ENCODE measurements at regions not wholly inside any gene's neighbourhood (a gene's known extent, or its start where the extent isn't known, plus 50 kb on each side); places are given as distances from the start of the nearest gene placed in this dataset.

DNA sequence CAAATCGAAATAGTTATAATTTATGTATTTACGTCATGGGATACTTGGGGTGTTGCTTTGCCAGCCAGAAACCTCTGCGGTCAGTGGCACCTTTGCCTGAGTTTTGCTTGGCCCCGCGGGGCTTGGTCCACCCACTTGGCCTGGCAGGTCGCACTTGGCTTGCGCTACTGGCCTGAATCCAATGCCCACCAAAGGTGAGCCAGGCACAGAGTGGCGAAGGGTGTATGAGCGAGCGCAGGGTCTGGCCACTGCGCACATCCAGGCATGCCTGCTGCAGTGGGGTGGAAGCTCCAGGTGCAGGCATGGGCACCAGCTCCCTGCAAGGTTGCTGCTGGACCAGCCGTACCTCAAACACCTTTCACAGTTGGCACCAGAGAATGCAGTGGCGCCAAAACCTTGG, 714.6 kb downstream of the CDH9 start:
- in situ Hi-C loops (cut with MboI; ENCODE audit: low pct_unique_long_range_greater_than_20kb, low sequenced_read_pairs) = no loop called here
- DNase-seq = no peak

- DNase-seq = no peak
- in situ Hi-C loops (cut with MboI; ENCODE audit: low pct_unique_long_range_greater_than_20kb, low sequenced_read_pairs) = no loop called here
Measured at GRCh38 chr5:26321278-26321677, 717.1 kb downstream of the CDH9 start.

- no peak for DNase-seq
- in situ Hi-C loops (cut with MboI; ENCODE audit: low pct_unique_long_range_greater_than_20kb, low sequenced_read_pairs) = no loop called here
Measured at GRCh38 chr5:26310415-26310814, 728.0 kb downstream of the CDH9 start.

- DNase-seq = no peak
- in situ Hi-C loops (cut with MboI; ENCODE audit: low pct_unique_long_range_greater_than_20kb, low sequenced_read_pairs) = no loop called here
Measured at GRCh38 chr5:26295541-26295940, 742.8 kb downstream of the CDH9 start.

- in situ Hi-C loops (cut with MboI; ENCODE audit: low pct_unique_long_range_greater_than_20kb, low sequenced_read_pairs) = no loop called here
Measured at GRCh38 chr5:26282190-26282589, 756.2 kb downstream of the CDH9 start.

DNA sequence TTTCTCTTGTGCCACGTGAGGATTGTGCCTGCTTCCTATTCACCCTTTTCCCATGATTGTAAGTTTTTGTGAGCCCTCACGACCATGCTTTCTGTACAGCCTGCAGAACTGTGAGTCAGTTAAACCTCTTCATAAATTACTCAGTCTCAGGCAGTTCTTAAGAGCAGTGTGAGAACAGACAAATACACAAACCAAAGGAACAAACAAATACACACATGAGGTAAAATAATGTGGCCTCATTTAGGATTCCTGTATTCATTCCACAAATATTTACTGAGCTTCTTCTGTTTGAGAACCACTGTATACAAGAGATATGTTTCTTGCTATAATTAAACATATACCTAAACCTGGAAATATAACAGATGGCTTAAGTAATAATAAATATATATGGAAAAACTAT, 760.3 kb downstream of the CDH9 start:
- no peak for DNase-seq
- in situ Hi-C loops (cut with MboI; ENCODE audit: low pct_unique_long_range_greater_than_20kb, low sequenced_read_pairs) = no loop called here

More at GRCh38 chr5:26282190-26282589, 756.2 kb downstream of the CDH9 start:
- DNase-seq = no peak

GRCh38 chr5:26259081-26259480, 779.3 kb downstream of the CDH9 start:
- DNase-seq = no peak

DNA sequence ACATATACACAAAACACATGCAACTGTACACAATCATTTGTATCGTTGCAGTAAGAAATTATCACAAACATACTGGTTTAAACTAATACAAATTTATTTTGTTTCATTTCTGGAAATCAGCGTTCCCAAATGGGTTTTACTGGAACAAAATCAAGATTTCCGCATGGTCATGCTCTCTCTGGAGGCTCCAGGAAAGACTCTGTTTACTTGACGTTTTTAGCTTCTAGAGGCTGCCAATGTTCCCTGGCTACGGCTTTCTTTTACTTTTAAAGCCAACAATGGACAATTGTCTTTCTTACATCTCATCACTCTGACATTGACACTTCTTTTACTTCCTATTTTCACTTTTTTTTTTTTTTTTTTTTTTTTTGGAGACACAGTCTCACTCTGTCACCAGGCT, 793.1 kb downstream of the CDH9 start:
- in situ Hi-C loops (cut with MboI; ENCODE audit: low pct_unique_long_range_greater_than_20kb, low sequenced_read_pairs) = no loop called here
- DNase-seq = no peak

More at GRCh38 chr5:26259081-26259480, 779.3 kb downstream of the CDH9 start:
- in situ Hi-C loops (cut with MboI; ENCODE audit: low pct_unique_long_range_greater_than_20kb, low sequenced_read_pairs) = no loop called here

GRCh38 chr5:26239588-26239987, 798.8 kb downstream of the CDH9 start:
- DNase-seq = no peak
- in situ Hi-C loops (cut with MboI; ENCODE audit: low pct_unique_long_range_greater_than_20kb, low sequenced_read_pairs) = no loop called here

GRCh38 chr5:26237489-26237888, 800.9 kb downstream of the CDH9 start:
- in situ Hi-C loops (cut with MboI; ENCODE audit: low pct_unique_long_range_greater_than_20kb, low sequenced_read_pairs) = no loop called here

DNA sequence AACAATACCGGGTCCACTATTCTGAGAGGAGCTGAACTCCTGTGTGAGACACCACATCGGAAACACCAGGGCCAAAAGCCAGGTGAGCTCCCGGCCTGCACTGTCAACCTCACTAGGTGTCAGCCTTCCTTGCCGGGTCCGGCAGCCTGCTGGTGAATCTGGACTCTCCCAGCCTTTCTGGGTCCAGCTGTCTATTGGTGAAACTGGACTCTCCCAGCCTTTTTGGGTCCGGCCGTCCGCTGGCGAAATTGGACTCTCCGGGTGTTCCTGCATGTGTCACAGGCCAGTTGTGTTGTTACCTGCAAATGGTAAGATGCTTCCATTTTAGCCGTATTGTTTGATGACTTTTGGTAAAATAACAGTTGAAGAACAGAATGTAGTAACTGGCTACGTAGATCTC, 801.5 kb downstream of the CDH9 start:
- no peak for DNase-seq
- in situ Hi-C loops (cut with MboI; ENCODE audit: low pct_unique_long_range_greater_than_20kb, low sequenced_read_pairs) = no loop called here

More at GRCh38 chr5:26237489-26237888, 800.9 kb downstream of the CDH9 start:
- no peak for DNase-seq

DNA sequence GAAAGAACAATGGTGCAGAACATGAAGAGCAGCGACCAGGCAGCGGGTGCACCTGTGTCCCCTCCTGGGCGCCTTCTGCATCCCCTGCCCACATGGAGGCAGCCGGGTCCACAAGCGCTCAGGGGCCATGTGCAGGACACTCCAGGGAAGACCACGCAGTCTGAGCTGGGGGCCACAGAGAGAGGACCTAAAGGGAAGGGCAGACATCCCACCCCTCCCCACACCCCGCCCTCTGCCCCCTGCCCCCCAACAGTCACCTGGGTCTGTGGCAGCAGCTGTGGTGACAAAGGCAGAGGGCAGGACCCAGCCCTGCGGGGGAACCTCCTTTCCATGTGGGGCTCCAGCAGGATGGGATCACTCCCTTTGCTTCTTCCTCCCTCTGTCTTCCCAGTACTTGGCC, 805.7 kb downstream of the CDH9 start:
- in situ Hi-C loops (cut with MboI; ENCODE audit: low pct_unique_long_range_greater_than_20kb, low sequenced_read_pairs) = no loop called here
- DNase-seq = no peak

DNA sequence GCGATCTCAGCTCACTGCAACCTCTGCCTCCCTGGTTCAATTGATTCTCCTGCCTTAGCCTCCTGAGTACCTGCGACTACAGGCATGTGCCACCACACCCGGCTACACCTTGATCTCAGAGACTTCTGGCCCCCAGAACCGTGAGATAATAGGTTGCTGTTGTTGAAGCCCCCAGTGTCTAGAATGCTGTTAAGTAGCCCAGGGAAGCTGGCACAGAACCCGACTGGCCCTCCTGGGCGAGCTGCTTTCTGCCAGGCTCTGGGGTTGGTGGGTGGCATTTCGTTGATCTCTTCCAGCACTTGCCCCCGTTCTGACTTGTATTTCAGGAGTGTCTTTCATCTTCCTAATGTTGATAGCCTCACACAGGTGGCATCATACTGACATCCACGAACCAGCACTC, 807.1 kb downstream of the CDH9 start:
- in situ Hi-C loops (cut with MboI; ENCODE audit: low pct_unique_long_range_greater_than_20kb, low sequenced_read_pairs) = no loop called here

DNA sequence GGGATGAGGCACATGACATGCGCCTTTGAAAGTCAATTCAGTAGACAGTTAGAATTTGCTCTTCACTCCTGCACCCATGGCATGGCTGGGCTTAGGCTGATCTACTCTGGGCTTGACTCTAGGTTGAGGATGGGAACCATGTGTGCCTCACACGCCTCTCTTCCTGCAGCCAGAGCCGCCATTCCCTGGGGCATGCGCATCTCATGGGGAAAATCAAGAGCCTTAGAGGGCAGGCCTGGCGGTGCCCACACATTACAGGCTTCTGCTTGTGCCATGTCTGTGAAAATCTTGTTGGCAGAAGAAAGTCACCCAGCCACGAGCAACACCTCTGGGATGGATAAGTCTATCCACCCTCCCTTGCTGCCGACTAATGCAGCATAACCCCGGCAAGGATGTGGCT, 808.5 kb downstream of the CDH9 start:
- in situ Hi-C loops (cut with MboI; ENCODE audit: low pct_unique_long_range_greater_than_20kb, low sequenced_read_pairs) = no loop called here
- no peak for DNase-seq

More for the DNA sequence above, 807.1 kb downstream of the CDH9 start:
- no peak for DNase-seq

- in situ Hi-C loops (cut with MboI; ENCODE audit: low pct_unique_long_range_greater_than_20kb, low sequenced_read_pairs) = no loop called here
- no peak for DNase-seq
Measured at GRCh38 chr5:26227245-26227644, 811.1 kb downstream of the CDH9 start.

DNA sequence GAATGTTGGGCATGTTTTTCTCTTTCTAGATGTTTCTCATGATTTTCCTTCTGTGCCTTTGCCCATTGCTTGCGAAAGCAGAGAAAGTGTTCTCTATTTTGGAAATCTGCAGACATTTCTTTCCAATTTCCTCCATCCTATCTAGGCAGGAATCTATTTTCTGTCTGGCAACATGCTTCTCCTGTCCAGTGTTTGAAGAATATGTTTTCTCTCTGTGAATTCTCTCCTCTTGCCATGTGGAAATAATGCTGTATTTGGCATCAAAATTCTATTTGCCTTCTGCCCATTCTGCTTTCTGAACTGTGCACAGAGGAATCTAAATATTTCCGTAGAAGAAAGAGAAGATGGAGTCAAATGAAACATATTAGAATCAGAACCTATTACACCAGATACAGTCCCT, 833.3 kb downstream of the CDH9 start:
- in situ Hi-C loops (cut with MboI; ENCODE audit: low pct_unique_long_range_greater_than_20kb, low sequenced_read_pairs) = no loop called here
- DNase-seq = no peak

GRCh38 chr5:26193626-26194025, 844.8 kb downstream of the CDH9 start:
- in situ Hi-C loops (cut with MboI; ENCODE audit: low pct_unique_long_range_greater_than_20kb, low sequenced_read_pairs) = no loop called here
- no peak for DNase-seq

- in situ Hi-C loops (cut with MboI; ENCODE audit: low pct_unique_long_range_greater_than_20kb, low sequenced_read_pairs) = no loop called here
- DNase-seq = no peak
Measured at GRCh38 chr5:26192486-26192885, 845.9 kb downstream of the CDH9 start.

GRCh38 chr5:26181582-26181981, 856.8 kb downstream of the CDH9 start:
- in situ Hi-C loops (cut with MboI; ENCODE audit: low pct_unique_long_range_greater_than_20kb, low sequenced_read_pairs) = no loop called here
- DNase-seq = no peak

DNA sequence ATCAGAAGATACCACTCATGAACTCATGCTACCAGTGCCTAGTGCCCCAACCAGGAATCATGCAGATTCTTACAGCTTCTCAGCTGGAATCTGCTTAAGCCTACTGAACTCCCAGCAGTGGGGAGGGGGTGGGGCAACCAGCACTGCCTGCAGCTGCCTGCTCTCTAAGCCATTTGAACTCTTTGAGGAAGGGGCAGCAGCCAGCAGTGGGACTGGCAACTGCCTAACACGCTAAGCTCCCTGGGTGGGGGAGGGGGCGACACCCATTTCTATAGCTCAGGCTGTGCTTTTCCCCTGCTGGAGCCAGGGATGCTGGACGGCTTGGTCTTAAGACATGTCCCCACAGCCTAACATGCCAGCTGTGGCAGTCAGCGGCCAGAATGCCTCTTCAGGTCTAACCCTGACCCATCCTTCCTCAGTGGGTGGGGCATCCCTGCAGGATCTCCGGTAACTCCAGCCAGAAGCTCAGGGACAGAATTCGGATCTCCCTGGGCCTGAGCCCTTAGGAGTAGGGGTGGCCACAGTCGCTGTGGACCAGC, 889.7 kb downstream of the CDH9 start:
- no peak for DNase-seq
- in situ Hi-C loops (cut with MboI; ENCODE audit: low pct_unique_long_range_greater_than_20kb, low sequenced_read_pairs) = no loop called here

DNA sequence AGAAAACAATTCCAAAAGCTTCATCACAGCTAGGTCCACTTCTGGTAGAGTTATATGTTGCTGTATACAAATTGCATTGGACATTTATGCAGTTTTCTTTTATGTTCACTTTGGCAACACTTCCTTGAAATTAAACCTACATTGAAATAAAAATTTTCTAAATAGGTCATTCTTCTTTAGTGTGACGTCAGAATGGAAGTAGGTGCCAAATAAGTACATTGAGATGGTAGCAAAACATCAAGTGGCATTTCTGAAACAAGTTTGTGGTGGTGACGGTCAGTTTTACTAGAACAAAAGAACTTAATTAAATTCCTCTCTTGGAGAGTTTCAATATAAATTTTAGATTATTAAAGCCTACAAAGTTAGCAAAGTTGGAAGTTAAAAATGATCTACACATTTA, 895.1 kb downstream of the CDH9 start:
- in situ Hi-C loops (cut with MboI; ENCODE audit: low pct_unique_long_range_greater_than_20kb, low sequenced_read_pairs) = no loop called here

GRCh38 chr5:26121338-26121737, 917.0 kb downstream of the CDH9 start:
- DNase-seq = peak; percentile 1
- in situ Hi-C loops (cut with MboI; ENCODE audit: low pct_unique_long_range_greater_than_20kb, low sequenced_read_pairs) = no loop called here

More for the DNA sequence above, 895.1 kb downstream of the CDH9 start:
- DNase-seq = no peak

Measured in KBM-7 (cell line).